Heart left ventricle (tissue), 16 donors: ENCODE measurements at regions not wholly inside any gene's neighbourhood (a gene's known extent, or its start where the extent isn't known, plus 50 kb on each side); places are given as distances from the start of the nearest gene placed in this dataset.

ENCODE experiments used
- ATAC-seq, 4 donors: fragments of 200-7000 bp; cut with Tn5 transposase; one replicate each; pipeline ENCODE4 v1.9.1; 2020 to 2022; ENCODE audit warnings: moderate library complexity in 4 of 4, mild to moderate bottlenecking in 3 of 4, moderate number of reproducible peaks in 1 of 4
- DNase-seq, 5 donors: peaks; one replicate each; pipeline ENCODE4 v3.0.0-alpha.2; 2020
- H3K27ac ChIP-seq, 12 donors: fragments of 200-600 bp; sonication (generic) in 4 of 12; one replicate each; pipeline versions ENCODE4 v1.5.0 to v1.8.0; 2016 to 2022; ENCODE audit warnings: mild to moderate bottlenecking in 2 of 12
- H3K27me3 ChIP-seq, 9 donors: fragments of 200-600 bp; sonication (generic) in 2 of 9; one replicate each; pipeline versions ENCODE4 v1.5.1 to v1.8.0; 2016 to 2022; ENCODE audit warnings: mild to moderate bottlenecking in 3 of 9
- H3K36me3 ChIP-seq, 9 donors: fragments of 200-600 bp; sonication (generic) in 2 of 9; one replicate each; pipeline versions ENCODE4 v1.5.0 to v1.8.0; 2018 to 2022; ENCODE audit warnings: mild to moderate bottlenecking in 2 of 9
- H3K4me1 ChIP-seq, 12 donors: fragments of 200-600 bp; sonication (generic) in 4 of 12; one replicate each; pipeline versions ENCODE4 v1.5.0 to v1.8.0; 2016 to 2022; ENCODE audit warnings: mild to moderate bottlenecking in 3 of 12
- H3K4me3 ChIP-seq, 12 donors: fragments of 200-600 bp; sonication (generic) in 4 of 12; one replicate each; pipeline versions ENCODE4 v1.5.0 to v1.8.0; 2017 to 2022; ENCODE audit warnings: mild to moderate bottlenecking in 9 of 12, moderate library complexity in 4 of 12
- H3K9me3 ChIP-seq, 12 donors: fragments of 200-600 bp; sonication (generic) in 4 of 12; one replicate each; pipeline versions ENCODE4 v1.5.0 to v1.8.0; 2016 to 2022; ENCODE audit warnings: mild to moderate bottlenecking in 1 of 12
- POLR2A ChIP-seq, 2 donors: fragments of 450-650 bp; IDR thresholded peaks; one replicate each; pipeline ENCODE4 v1.6.1; 2017; ENCODE audit warnings: antibody characterized with exemption in 2 of 2, mild to moderate bottlenecking in 2 of 2, moderate library complexity in 2 of 2
- WGBS, 4 donors: extraction: QIAGEN DNeasy Blood & Tissue Kit in 2 of 4; methylation state at CpG; one replicate each; pipeline versions ENCODE4 v1.1.5 to v1.1.7; 2013 to 2018; 5-methylcytosine and 5-hydroxymethylcytosine counted together
- intact Hi-C, 10 donors: fragments of 100-400 bp; cut with DNase I; formaldehyde crosslinking; loops; one replicate each; pipeline versions ENCODE4 v1.11.1 to v1.14.2; 2022
- TF ChIP-seq, protein P1 (sequence below), 12 donors: fragments of 200-600 bp; sonication (generic) in 4 of 12; IDR thresholded peaks; one replicate each; pipeline versions ENCODE4 v1.5.0 to v1.8.0; 2018 to 2022; ENCODE audit warnings: antibody characterized with exemption in 12 of 12, mild to moderate bottlenecking in 5 of 12
- donor health status: ischemic (EF 13 %, LVEDD 7.1; RV severe dilation, severe dysfunction).
- donor health status: healthy with polysubstance abuse.
- donor health status: DM: no; HTN: yes; CAD: no.
- donor health status: DM: no; HTN: no; CAD: no.
- donor health status: ischemic (EF 25% LVEDD 6.9; RV normal size, moderate dysfunction).
- donor health status: ischemic (EF 25% LVEDD 5.7; RV mildly dilated, moderate dysfunction).
- donor health status: healthy.
- donor health status: DM: yes; HTN: yes; CAD: no.
- donor health status: ischemic (EF 35%, LVEDD 5.7; RV mildly dilated, moderate dysfunction).
- donor health status: nonischemic (EF 11% LVEDD 7.7; RV severe dilation, severe dysfunction).
- donor health status: DM: yes; HTN: yes; CAD: no.
- donor health status: PGD.
- donor health status: ischemic (EF 29% LVEDD 5.4; RV normal size, mild dysfunction).
- donor health status: nonischemic (EF 23%, LVEDD 6.1; RV moderate dilation, normal function).

DNA sequence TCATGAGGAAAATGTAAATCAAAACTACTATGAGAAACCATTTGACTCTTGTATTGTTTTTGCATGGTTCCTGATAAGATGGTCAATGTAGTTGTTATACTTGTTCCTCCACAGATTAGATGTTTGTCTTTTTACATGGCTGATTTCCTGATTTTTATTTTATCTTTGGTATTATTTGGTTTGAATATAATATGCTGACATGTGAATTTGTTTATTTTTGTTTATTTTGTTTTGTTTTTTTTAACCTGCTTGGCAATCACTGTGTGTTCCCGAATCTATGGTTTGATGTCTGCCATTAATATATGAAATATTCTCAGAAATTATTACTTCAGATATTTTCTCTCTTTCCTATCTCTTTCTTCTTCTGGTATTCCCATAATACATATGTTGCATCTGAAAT is 899.5 kb upstream of the ADGRB3 start:
- DNase-seq (no peak), ATAC-seq (no peak)
- intact Hi-C loops, result no loop called here
- Histone ChIP-seq H3K4me1 (no peaks in the 10 kb centered on the region), H3K4me3 (no peak overlapping the region), H3K9me3 (peaks cover 0 to 21% (median under 1%) of the 10 kb centered on the region in 12 donors), H3K36me3 (no peaks in the 10 kb centered on the region), H3K27me3 (no peaks in the 10 kb centered on the region), H3K27ac (no peak overlapping the region)
- 72 to 79% (median 73%) methylated on average over 1 of the region's 1 CpG for WGBS, 4 donors
- no peak for TF ChIP-seq POLR2A (IDR thresholded peaks at IDR 0.05)
- TF ChIP-seq, protein P1, sequence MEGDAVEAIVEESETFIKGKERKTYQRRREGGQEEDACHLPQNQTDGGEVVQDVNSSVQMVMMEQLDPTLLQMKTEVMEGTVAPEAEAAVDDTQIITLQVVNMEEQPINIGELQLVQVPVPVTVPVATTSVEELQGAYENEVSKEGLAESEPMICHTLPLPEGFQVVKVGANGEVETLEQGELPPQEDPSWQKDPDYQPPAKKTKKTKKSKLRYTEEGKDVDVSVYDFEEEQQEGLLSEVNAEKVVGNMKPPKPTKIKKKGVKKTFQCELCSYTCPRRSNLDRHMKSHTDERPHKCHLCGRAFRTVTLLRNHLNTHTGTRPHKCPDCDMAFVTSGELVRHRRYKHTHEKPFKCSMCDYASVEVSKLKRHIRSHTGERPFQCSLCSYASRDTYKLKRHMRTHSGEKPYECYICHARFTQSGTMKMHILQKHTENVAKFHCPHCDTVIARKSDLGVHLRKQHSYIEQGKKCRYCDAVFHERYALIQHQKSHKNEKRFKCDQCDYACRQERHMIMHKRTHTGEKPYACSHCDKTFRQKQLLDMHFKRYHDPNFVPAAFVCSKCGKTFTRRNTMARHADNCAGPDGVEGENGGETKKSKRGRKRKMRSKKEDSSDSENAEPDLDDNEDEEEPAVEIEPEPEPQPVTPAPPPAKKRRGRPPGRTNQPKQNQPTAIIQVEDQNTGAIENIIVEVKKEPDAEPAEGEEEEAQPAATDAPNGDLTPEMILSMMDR (IDR thresholded peaks at IDR 0.05), result no peak

DNA sequence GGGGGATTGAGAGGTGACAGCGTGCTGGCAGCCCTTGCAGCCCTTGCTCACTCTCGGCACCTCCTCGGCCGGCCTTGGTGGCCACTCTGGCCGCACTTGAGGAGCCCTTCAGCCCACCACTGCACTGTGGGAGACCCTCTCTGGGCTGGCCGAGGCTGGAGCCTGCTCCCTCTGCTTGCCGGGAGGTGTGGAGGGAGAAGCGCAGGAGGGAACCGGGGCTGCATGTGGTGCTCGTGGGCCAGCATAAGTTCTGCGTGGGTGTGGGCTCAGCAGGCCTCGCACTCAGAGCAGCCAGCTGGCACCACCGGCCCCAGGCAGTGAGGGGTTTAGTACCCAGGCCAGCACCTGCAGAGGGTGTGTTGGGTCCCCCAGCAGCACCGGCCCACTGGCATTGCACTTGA is 912.2 kb upstream of the ADGRB3 start:
- peak in 2 of 5 donors; percentile 4 to 51 for DNase-seq

DNA sequence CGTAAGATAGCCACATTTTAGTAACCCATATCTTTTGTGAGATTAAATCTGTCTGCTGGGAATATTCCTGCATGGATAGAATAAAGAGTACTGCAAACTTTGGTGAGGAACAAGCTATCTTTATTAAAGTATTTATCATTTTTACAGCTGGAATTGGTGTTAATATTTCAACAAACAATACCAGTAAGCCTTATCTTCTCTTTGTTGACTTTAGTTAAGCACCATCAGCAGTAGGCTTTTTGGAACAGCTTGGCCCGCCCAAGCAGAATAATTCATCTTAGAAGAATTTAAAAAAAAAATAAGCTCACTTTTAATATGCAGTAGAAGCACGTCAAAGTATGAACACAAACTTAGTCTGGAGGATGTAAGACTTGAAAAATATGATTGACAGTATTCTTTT is 917.8 kb upstream of the ADGRB3 start:
- TF ChIP-seq, protein P1 (IDR thresholded peaks at IDR 0.05), result no peak
- TF ChIP-seq POLR2A (IDR thresholded peaks at IDR 0.05), result no peak
- Histone ChIP-seq H3K27ac (no peak overlapping the region), H3K36me3 (no peaks in the 10 kb centered on the region), H3K9me3 (peaks cover 0 to 2% (median 0%) of the 10 kb centered on the region in 12 donors), H3K4me3 (no peak overlapping the region), H3K27me3 (no peaks in the 10 kb centered on the region), H3K4me1 (no peaks in the 10 kb centered on the region)
- WGBS, 4 donors, result 35 to 48% (median 45%) methylated on average over 3 of the region's 3 CpGs
- intact Hi-C loops, result no loop called here
- DNase-seq, result no peak
- ATAC-seq, result peak in 1 of 4 donors; percentile 58

More for the DNA sequence above, 912.2 kb upstream of the ADGRB3 start:
- no peaks in the 10 kb centered on the region for H3K4me1 ChIP-seq
- no peak overlapping the region for H3K27ac ChIP-seq
- TF ChIP-seq POLR2A (IDR thresholded peaks at IDR 0.05), result no peak
- TF ChIP-seq, protein P1 (IDR thresholded peaks at IDR 0.05), result no peak
- no peaks in the 10 kb centered on the region for H3K36me3 ChIP-seq
- intact Hi-C loops, result no loop called here
- H3K9me3 ChIP-seq, result peaks cover 0 to 33% (median 2%) of the 10 kb centered on the region in 12 donors
- H3K27me3 ChIP-seq, result no peaks in the 10 kb centered on the region
- no peak overlapping the region for H3K4me3 ChIP-seq
- peak in 1 of 4 donors; percentile 15 for ATAC-seq
- 76 to 92% (median 85%) methylated on average over 11 to 14 of the region's 14 CpGs for WGBS, 4 donors

DNA sequence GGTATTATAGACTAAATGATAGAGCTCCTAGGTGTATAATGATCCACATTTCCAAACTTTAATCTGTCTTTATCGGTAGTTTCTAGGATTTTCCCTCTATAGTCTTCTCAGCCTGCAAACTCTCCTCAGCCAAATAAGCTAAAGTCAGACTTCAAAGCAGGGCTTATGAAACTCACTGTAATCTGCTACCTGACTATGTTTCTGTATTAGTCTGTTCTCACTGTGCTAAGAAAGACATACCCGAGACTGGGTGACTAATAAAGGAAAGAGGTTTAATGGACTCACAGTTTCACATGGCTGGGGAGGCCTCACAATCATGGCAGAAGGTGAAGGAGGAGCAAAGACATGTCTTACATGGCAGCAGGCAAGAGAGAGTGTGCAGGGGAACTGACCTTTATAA is 928.7 kb upstream of the ADGRB3 start:
- TF ChIP-seq POLR2A (IDR thresholded peaks at IDR 0.05), result no peak
- TF ChIP-seq, protein P1 (IDR thresholded peaks at IDR 0.05), result no peak
- Histone ChIP-seq H3K9me3 (peaks cover 0 to 23% (median 4%) of the 10 kb centered on the region in 12 donors), H3K4me1 (no peaks in the 10 kb centered on the region), H3K27me3 (no peaks in the 10 kb centered on the region), H3K27ac (no peak overlapping the region), H3K36me3 (no peaks in the 10 kb centered on the region), H3K4me3 (no peak overlapping the region)
- intact Hi-C loops, result no loop called here
- ATAC-seq (no peak), DNase-seq (no peak)
- 71 to 84% (median 83%) methylated on average over 2 of the region's 2 CpGs for WGBS, 4 donors
